Neural cell (in vitro differentiated cells): ENCODE measurements at regions not wholly inside any gene's neighbourhood (a gene's known extent, or its start where the extent isn't known, plus 50 kb on each side); places are given as distances from the start of the nearest gene placed in this dataset.

Experiments used
- H2AFZ ChIP-seq: fragments of 200-600, 300-800 bp; sonication (generic), shearing (Covaris generic); 2 replicates; pipeline ENCODE4 v1.6.0; 2014; ENCODE audit warnings: low read depth, mild to moderate bottlenecking, antibody characterized with exemption, low read length, moderate library complexity
- H3F3A ChIP-seq: fragments of 200-600 bp; shearing (Covaris generic); 2 replicates; pipeline ENCODE4 v1.6.1; 2016; ENCODE audit warnings: mild to moderate bottlenecking, moderate library complexity, mixed read lengths, antibody characterized with exemption, low read length; ENCODE audit not compliant: insufficient read depth, poor library complexity, severe bottlenecking
- H3K27ac ChIP-seq: fragments of 200-600, 300-800 bp; sonication (generic), shearing (Covaris generic); 2 replicates; pipeline ENCODE4 v1.5.1; 2014; ENCODE audit warnings: mild to moderate bottlenecking, low read length, moderate library complexity
- H3K27me3 ChIP-seq: fragments of 300-800, 200-600 bp; sonication (generic), shearing (Covaris generic); 2 replicates; pipeline ENCODE4 v1.6.0; 2014; ENCODE audit warnings: mild to moderate bottlenecking, low read depth, low read length, moderate library complexity; ENCODE audit not compliant: insufficient read depth
- H3K36me3 ChIP-seq: fragments of 300-800, 200-600 bp; sonication (generic), shearing (Covaris generic); 2 replicates; pipeline ENCODE4 v1.5.1; 2014; ENCODE audit warnings: mild to moderate bottlenecking, antibody characterized with exemption, low read length, moderate library complexity; ENCODE audit not compliant: insufficient read depth
- H3K4me2 ChIP-seq: fragments of 300-800, 200-600 bp; sonication (generic), shearing (Covaris generic); 2 replicates; pipeline ENCODE4 v1.6.0; 2014; ENCODE audit warnings: mild to moderate bottlenecking, low read length
- H3K4me3 ChIP-seq: fragments of 300-800, 200-600 bp; sonication (generic), shearing (Covaris generic); 2 replicates; pipeline ENCODE4 v1.5.1; 2014; ENCODE audit warnings: mild to moderate bottlenecking, low read length, moderate library complexity
- H3K79me2 ChIP-seq: fragments of 200-600 bp; shearing (Covaris generic); replicated peaks from 2 replicates; pipeline ENCODE4 v1.6.0; 2014; ENCODE audit warnings: mild to moderate bottlenecking, low read length, moderate library complexity; ENCODE audit not compliant: insufficient read depth
- H3K9ac ChIP-seq: fragments of 300-800, 200-600 bp; sonication (generic), shearing (Covaris generic); 2 replicates; pipeline ENCODE4 v1.6.1; 2016; ENCODE audit warnings: mild to moderate bottlenecking, low read length, mixed read lengths
- H3K9me2 ChIP-seq: fragments of 200-600 bp; shearing (Covaris generic); 2 replicates; pipeline ENCODE4 v1.6.1; 2016; ENCODE audit warnings: mild to moderate bottlenecking, low read length, mixed read lengths; ENCODE audit not compliant: insufficient read depth
- H3K9me3 ChIP-seq: fragments of 200-600, 300-800 bp; sonication (generic), shearing (Covaris generic); 2 replicates; pipeline ENCODE4 v1.6.1; 2016; ENCODE audit warnings: mild to moderate bottlenecking, mixed run types, low read length, moderate library complexity, mixed read lengths
- H4K20me1 ChIP-seq: fragments of 200-600 bp; shearing (Covaris generic); 2 replicates; pipeline ENCODE4 v1.6.1; 2016; ENCODE audit warnings: mild to moderate bottlenecking, mixed run types; ENCODE audit not compliant: insufficient read depth
- EP300 ChIP-seq: fragments of 450-650 bp; conservative IDR thresholded peaks from 2 replicates; pipeline ENCODE4 v1.6.1; 2014; ENCODE audit warnings: antibody characterized with exemption, mild to moderate bottlenecking, moderate library complexity; ENCODE audit not compliant: poor library complexity, severe bottlenecking
- EZH2 ChIP-seq: fragments of 200-600, 300-800 bp; shearing (Covaris generic), sonication (generic); IDR thresholded peaks from 2 replicates; pipeline ENCODE4 v1.6.1; 2014; ENCODE audit warnings: antibody characterized with exemption, low read length, borderline replicate concordance, mild to moderate bottlenecking; ENCODE audit not compliant: insufficient read depth, poor library complexity, severe bottlenecking
- MXI1 ChIP-seq: fragments of 450-650 bp; conservative IDR thresholded peaks from 2 replicates; pipeline ENCODE4 v1.6.1; 2014; ENCODE audit warnings: antibody characterized with exemption, mild to moderate bottlenecking; ENCODE audit not compliant: poor library complexity, severe bottlenecking
- POLR2AphosphoS5 ChIP-seq: IDR thresholded peaks from 2 replicates; pipeline ENCODE4 v1.6.1; 2012
- RAD21 ChIP-seq: fragments of 450-650 bp; conservative IDR thresholded peaks from 2 replicates; pipeline ENCODE4 v1.6.1; 2014; ENCODE audit warnings: antibody characterized with exemption, mild to moderate bottlenecking, moderate library complexity
- SMC3 ChIP-seq: fragments of 450-650 bp; conservative IDR thresholded peaks from 2 replicates; pipeline ENCODE4 v1.6.1; 2014; ENCODE audit warnings: antibody characterized with exemption, mild to moderate bottlenecking, moderate library complexity; ENCODE audit not compliant: poor library complexity
- TAF1 ChIP-seq: IDR thresholded peaks from 2 replicates; pipeline ENCODE4 v1.6.1; 2012; ENCODE audit warnings: low read depth
- TF ChIP-seq, protein P1 (sequence below): IDR thresholded peaks from 2 replicates; pipeline ENCODE4 v1.6.1; 2012; ENCODE audit warnings: borderline replicate concordance
- TF ChIP-seq, protein P2 (sequence below): fragments of 450-650 bp; IDR thresholded peaks from 2 replicates; pipeline ENCODE4 v1.5.1; 2014; ENCODE audit warnings: antibody characterized with exemption, mild to moderate bottlenecking, moderate library complexity; ENCODE audit not compliant: poor library complexity, severe bottlenecking

DNA sequence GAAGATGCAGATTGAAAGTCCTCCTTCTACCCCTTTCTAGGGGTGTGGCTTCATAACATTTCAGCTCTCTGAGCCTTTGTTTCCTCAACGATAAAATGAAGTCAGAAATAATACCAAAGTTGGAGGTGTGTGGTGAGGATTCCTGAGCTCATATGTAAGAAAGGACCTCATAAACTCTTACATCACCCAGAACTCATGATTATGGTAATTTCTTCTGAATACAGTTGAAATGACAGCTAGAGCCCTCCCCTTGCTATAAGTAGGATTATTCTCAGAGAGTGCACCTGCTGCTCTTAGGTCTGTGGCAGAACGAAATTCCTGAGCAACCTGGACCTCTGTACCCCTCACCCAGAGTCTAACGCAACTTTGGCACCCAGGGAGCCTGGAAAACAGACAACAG lies 291.4 kb upstream of the KLF4 start:
- Histone ChIP-seq H3K79me2 (no peaks in the 10 kb centered on the region), H3K36me3 (no peaks in the 10 kb centered on the region)

DNA sequence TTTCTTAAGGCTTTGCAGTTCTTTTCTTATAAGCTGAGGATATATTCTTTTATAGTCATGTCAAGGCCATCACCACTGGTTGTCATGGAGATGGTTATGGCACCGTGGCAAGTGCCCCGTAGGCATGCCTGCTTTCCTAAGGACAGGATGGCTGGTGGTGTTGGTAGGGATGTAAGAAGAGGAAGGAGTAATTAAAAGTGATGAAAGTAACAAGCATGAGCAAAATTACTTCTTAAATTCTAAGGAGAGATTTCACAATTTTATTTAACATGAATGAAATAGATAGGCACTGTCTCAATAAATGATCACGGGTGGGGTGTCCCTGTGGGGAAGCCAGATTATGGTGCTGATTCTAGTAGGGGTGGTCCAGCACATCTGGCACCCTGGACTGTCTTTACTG lies 290.2 kb upstream of the KLF4 start:
- H3K9me2 ChIP-seq: no peaks in the 10 kb centered on the region
- no peak overlapping the region for H3K4me3 ChIP-seq
- H3F3A ChIP-seq: no peaks in the 10 kb centered on the region
- H3K27me3 ChIP-seq: no peaks in the 10 kb centered on the region
- no peaks in the 10 kb centered on the region for H4K20me1 ChIP-seq
- TF ChIP-seq MXI1 (no peak), EP300 (no peak), SMC3 (no peak), TAF1 (no peak), POLR2AphosphoS5 (no peak), RAD21 (no peak)
- TF ChIP-seq, protein P1, sequence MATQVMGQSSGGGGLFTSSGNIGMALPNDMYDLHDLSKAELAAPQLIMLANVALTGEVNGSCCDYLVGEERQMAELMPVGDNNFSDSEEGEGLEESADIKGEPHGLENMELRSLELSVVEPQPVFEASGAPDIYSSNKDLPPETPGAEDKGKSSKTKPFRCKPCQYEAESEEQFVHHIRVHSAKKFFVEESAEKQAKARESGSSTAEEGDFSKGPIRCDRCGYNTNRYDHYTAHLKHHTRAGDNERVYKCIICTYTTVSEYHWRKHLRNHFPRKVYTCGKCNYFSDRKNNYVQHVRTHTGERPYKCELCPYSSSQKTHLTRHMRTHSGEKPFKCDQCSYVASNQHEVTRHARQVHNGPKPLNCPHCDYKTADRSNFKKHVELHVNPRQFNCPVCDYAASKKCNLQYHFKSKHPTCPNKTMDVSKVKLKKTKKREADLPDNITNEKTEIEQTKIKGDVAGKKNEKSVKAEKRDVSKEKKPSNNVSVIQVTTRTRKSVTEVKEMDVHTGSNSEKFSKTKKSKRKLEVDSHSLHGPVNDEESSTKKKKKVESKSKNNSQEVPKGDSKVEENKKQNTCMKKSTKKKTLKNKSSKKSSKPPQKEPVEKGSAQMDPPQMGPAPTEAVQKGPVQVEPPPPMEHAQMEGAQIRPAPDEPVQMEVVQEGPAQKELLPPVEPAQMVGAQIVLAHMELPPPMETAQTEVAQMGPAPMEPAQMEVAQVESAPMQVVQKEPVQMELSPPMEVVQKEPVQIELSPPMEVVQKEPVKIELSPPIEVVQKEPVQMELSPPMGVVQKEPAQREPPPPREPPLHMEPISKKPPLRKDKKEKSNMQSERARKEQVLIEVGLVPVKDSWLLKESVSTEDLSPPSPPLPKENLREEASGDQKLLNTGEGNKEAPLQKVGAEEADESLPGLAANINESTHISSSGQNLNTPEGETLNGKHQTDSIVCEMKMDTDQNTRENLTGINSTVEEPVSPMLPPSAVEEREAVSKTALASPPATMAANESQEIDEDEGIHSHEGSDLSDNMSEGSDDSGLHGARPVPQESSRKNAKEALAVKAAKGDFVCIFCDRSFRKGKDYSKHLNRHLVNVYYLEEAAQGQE: no peak
- TF ChIP-seq, protein P2, sequence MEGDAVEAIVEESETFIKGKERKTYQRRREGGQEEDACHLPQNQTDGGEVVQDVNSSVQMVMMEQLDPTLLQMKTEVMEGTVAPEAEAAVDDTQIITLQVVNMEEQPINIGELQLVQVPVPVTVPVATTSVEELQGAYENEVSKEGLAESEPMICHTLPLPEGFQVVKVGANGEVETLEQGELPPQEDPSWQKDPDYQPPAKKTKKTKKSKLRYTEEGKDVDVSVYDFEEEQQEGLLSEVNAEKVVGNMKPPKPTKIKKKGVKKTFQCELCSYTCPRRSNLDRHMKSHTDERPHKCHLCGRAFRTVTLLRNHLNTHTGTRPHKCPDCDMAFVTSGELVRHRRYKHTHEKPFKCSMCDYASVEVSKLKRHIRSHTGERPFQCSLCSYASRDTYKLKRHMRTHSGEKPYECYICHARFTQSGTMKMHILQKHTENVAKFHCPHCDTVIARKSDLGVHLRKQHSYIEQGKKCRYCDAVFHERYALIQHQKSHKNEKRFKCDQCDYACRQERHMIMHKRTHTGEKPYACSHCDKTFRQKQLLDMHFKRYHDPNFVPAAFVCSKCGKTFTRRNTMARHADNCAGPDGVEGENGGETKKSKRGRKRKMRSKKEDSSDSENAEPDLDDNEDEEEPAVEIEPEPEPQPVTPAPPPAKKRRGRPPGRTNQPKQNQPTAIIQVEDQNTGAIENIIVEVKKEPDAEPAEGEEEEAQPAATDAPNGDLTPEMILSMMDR: no peak
- H3K4me2 ChIP-seq: no peak overlapping the region
- H3K9ac ChIP-seq: no peak overlapping the region
- no peak overlapping the region for H3K27ac ChIP-seq
- no peak overlapping the region for H2AFZ ChIP-seq
- no peaks in the 10 kb centered on the region for H3K79me2 ChIP-seq
- no peaks in the 10 kb centered on the region for H3K9me3 ChIP-seq
- no peaks in the 10 kb centered on the region for H3K36me3 ChIP-seq

More for the DNA sequence above, 291.4 kb upstream of the KLF4 start:
- Histone ChIP-seq H3K27ac (no peak overlapping the region), H3K9me3 (no peaks in the 10 kb centered on the region), H4K20me1 (no peaks in the 10 kb centered on the region), H3K4me3 (no peak overlapping the region), H3K4me2 (no peak overlapping the region), H2AFZ (no peak overlapping the region), H3F3A (no peaks in the 10 kb centered on the region), H3K9me2 (no peaks in the 10 kb centered on the region), H3K27me3 (no peaks in the 10 kb centered on the region), H3K9ac (no peak overlapping the region)
- TF ChIP-seq EP300 (no peak), MXI1 (no peak), RAD21 (no peak), SMC3 (no peak), POLR2AphosphoS5 (no peak), EZH2 (no peak), TAF1 (no peak)
- TF ChIP-seq, protein P1: no peak
- TF ChIP-seq, protein P2: no peak
